GM12878 (cell line): ENCODE measurements at regions not wholly inside any gene's neighbourhood (a gene's known extent, or its start where the extent isn't known, plus 50 kb on each side); places are given as distances from the start of the nearest gene placed in this dataset.

Source experiments
- ATAC-seq: fragments of 200-7000 bp; cut with Tn5 transposase; 3 replicates; pipeline ENCODE4 v1.9.1; 2020; ENCODE audit warnings: mild to moderate bottlenecking, moderate library complexity
- BruUV-seq: library from RNA; stranded (reverse); fragments of 400-500 nt; replicated peaks from 2 replicates; lab custom pipeline; 2021; lab: Mats Ljungman, UMichigan
- CTCF ChIA-PET: fragments of 300-600 bp; sonication (Branson Sonifier 250); formaldehyde crosslinking; extraction: SDS; loops from one replicate; lab custom pipeline; 2021; ENCODE audit warnings: inconsistent platforms; lab: Yijun Ruan, JAX
- POLR2A ChIA-PET: fragments of 350-600 bp; formaldehyde crosslinking; extraction: SDS; loops from one replicate; lab custom pipeline; 2021; ENCODE audit warnings: inconsistent platforms; lab: Charles Lee
- RAD21 ChIA-PET: fragments of 300-600 bp; sonication (Branson Sonifier 250); formaldehyde crosslinking; loops from one replicate; lab custom pipeline; 2023; ENCODE audit warnings: antibody characterized with exemption; ENCODE audit not compliant: unreplicated experiment; lab: Charles Lee
- SMC1A ChIA-PET: fragments of 300-600 bp; sonication (Branson Sonifier 250); formaldehyde crosslinking; loops from one replicate; lab custom pipeline; 2023; ENCODE audit not compliant: unreplicated experiment, uncharacterized antibody; lab: Charles Lee
- DNase-seq: peaks from one replicate; pipeline ENCODE4 v3.0.0-alpha.2; 2011; ENCODE audit warnings: low read depth, low spot score
- FAIRE-seq: peaks from 3 replicates; lab custom pipeline; 2011; peaks lifted over from hg19 to GRCh38; lab: Jason Lieb, UNC
- H2AFZ ChIP-seq: 2 replicates; pipeline ENCODE4 v1.6.0; 2011; ENCODE audit warnings: low read depth, low read length, control low read depth; ENCODE audit not compliant: control insufficient read depth
- H3K27ac ChIP-seq: 2 replicates; pipeline ENCODE4 v1.5.1; 2011; ENCODE audit warnings: control low read depth; ENCODE audit not compliant: control insufficient read depth, insufficient read depth
- H3K27me3 ChIP-seq, 2 experiments: replicated peaks in 1 of 2; 2 replicates each; pipeline versions ENCODE4 v1.6.0 to v1.6.1; 2011; ENCODE audit warnings: low read length in 1 of 2; ENCODE audit not compliant: control insufficient read depth in 2 of 2, insufficient read depth in 2 of 2
- H3K36me3 ChIP-seq, 2 experiments: 2 replicates each; pipeline ENCODE4 v1.5.1; 2011; ENCODE audit warnings: low read length in 1 of 2; ENCODE audit not compliant: control insufficient read depth in 2 of 2, insufficient read depth in 2 of 2
- H3K4me1 ChIP-seq: 2 replicates; pipeline ENCODE4 v1.6.1; 2011; ENCODE audit warnings: mild to moderate bottlenecking, low read length, moderate library complexity, mixed read lengths; ENCODE audit not compliant: control insufficient read depth, insufficient read depth
- H3K4me2 ChIP-seq: 2 replicates; pipeline ENCODE4 v1.6.0; 2011; ENCODE audit warnings: control low read depth; ENCODE audit not compliant: control insufficient read depth, insufficient read depth
- H3K4me3 ChIP-seq: fragments of 200-600 bp; sonication (generic); 2 replicates; pipeline ENCODE4 v1.5.1; 2016
- H3K79me2 ChIP-seq: 2 replicates; pipeline ENCODE4 v1.6.0; 2011; ENCODE audit warnings: low read length; ENCODE audit not compliant: control insufficient read depth, insufficient read depth
- H3K9ac ChIP-seq: 2 replicates; pipeline ENCODE4 v1.8.0; 2011; ENCODE audit warnings: low read length, control low read depth, mixed read lengths; ENCODE audit not compliant: control insufficient read depth, insufficient read depth
- H3K9me3 ChIP-seq: replicated peaks from 3 replicates; pipeline ENCODE4 v1.5.1; 2011; ENCODE audit warnings: mild to moderate bottlenecking, low read length; ENCODE audit not compliant: control insufficient read depth, insufficient read depth
- H4K20me1 ChIP-seq: 2 replicates; pipeline ENCODE4 v1.6.0; 2011; ENCODE audit not compliant: control insufficient read depth, insufficient read depth
- KDM1A ChIP-seq: fragments of 200-600 bp; sonication (generic); IDR thresholded peaks from 2 replicates; pipeline ENCODE4 v1.6.1; 2016; ENCODE audit warnings: borderline replicate concordance
- NR2F1 ChIP-seq: fragments of 450-650 bp; conservative IDR thresholded peaks from 2 replicates; pipeline ENCODE4 v1.6.1; 2017; ENCODE audit warnings: mild to moderate bottlenecking
- SREBF1 ChIP-seq: IDR thresholded peaks from 2 replicates; pipeline ENCODE4 v1.6.1; 2012; ENCODE audit warnings: mild to moderate bottlenecking, low read length
- TBL1XR1 ChIP-seq: IDR thresholded peaks from 2 replicates; pipeline ENCODE4 v1.6.1; 2012; ENCODE audit warnings: low read depth, low read length, improper control_type of control experiment
- ZNF384 ChIP-seq: IDR thresholded peaks from 2 replicates; pipeline ENCODE4 v1.6.1; 2012; ENCODE audit warnings: low read depth, mild to moderate bottlenecking, low read length, improper control_type of control experiment, borderline replicate concordance
- ZNF622 ChIP-seq: fragments of 450-650 bp; IDR thresholded peaks from 2 replicates; pipeline ENCODE4 v1.6.1; 2017; ENCODE audit warnings: mild to moderate bottlenecking, inconsistent platforms
- ZSCAN29 ChIP-seq: fragments of 450-650 bp; IDR thresholded peaks from 2 replicates; pipeline ENCODE4 v1.6.1; 2017; ENCODE audit warnings: mild to moderate bottlenecking, moderate library complexity
- WGBS: methylation state at CpG from one replicate; pipeline ENCODE4 v1.1.6; 2016; ENCODE audit warnings: low lambda C conversion rate; ENCODE audit not compliant: insufficient replicate concordance, insufficient coverage; ENCODE audit errors: missing lambda C conversion rate; 5-methylcytosine and 5-hydroxymethylcytosine counted together
- in situ Hi-C: fragments of 300-500 bp; cut with MboI; formaldehyde crosslinking; loops from 9 replicates; pipeline ENCODE4 v1.14.3; 2018; ENCODE audit warnings: mixed read lengths
- intact Hi-C: fragments of 100-400 bp; cut with micrococcal nuclease; formaldehyde crosslinking; loops from one replicate; pipeline ENCODE4 v1.14.2; 2022; ENCODE audit not compliant: unreplicated experiment
- TF ChIP-seq, protein P1 (sequence below): fragments of 450-650 bp; IDR thresholded peaks from 2 replicates; pipeline ENCODE4 v1.6.1; 2017; ENCODE audit warnings: low read depth, mild to moderate bottlenecking, moderate library complexity
- TF ChIP-seq, protein P2 (sequence below): fragments of 150-350 bp; IDR thresholded peaks from 2 replicates; pipeline ENCODE4 v1.6.1; 2014; ENCODE audit warnings: mild to moderate bottlenecking, low read depth, low read length
- TF ChIP-seq, protein P3 (sequence below): fragments of 450-650 bp; IDR thresholded peaks from 2 replicates; pipeline ENCODE4 v1.6.1; 2018; ENCODE audit warnings: mild to moderate bottlenecking, low read depth, moderate library complexity; ENCODE audit not compliant: partially characterized antibody

DNA sequence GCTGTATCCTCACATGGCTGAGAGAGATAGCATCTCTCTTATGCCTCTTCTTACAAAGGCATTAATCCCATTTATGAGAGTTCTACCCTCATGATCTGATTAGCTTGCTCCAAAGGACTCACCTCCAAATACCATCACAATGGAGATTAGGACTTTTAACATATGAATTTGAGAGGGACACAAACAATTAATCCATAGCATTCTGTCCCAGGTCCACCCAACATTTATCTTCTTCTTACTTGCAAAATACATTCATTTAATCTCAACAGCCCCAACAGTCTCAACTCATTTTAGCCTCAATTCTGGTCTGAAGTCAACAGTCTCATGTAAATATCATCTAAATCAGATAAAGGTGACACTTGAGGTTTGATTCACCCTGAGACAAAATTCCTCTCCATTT is 555.4 kb downstream of the RAB28 start:
- TF ChIP-seq SREBF1 (no peak), TBL1XR1 (no peak)
- Histone ChIP-seq H2AFZ (no peak overlapping the region), H3K27me3 (no peaks in the 10 kb centered on the region), H3K36me3 (no peaks in the 10 kb centered on the region), H3K4me3 (no peak overlapping the region), H3K27ac (no peak overlapping the region), H4K20me1 (no peaks in the 10 kb centered on the region), H3K9ac (no peak overlapping the region), H3K9me3 (no peaks in the 10 kb centered on the region), H3K4me1 (no peaks in the 10 kb centered on the region), H3K4me2 (no peak overlapping the region), H3K79me2 (no peaks in the 10 kb centered on the region)
- no TSS peak for BruUV-seq
- ChIA-PET POLR2A (no interaction called here), CTCF (no interaction called here), SMC1A (no interaction called here), RAD21 (no interaction called here)
- DNase-seq (no peak), FAIRE-seq (no peak), ATAC-seq (no peak)
- in situ Hi-C loops (no loop called here), intact Hi-C loops (loop anchor here (5.0 kb wide), 1 partner anchor 599 kb away; no protein-coding TSS in a partner anchor)

DNA sequence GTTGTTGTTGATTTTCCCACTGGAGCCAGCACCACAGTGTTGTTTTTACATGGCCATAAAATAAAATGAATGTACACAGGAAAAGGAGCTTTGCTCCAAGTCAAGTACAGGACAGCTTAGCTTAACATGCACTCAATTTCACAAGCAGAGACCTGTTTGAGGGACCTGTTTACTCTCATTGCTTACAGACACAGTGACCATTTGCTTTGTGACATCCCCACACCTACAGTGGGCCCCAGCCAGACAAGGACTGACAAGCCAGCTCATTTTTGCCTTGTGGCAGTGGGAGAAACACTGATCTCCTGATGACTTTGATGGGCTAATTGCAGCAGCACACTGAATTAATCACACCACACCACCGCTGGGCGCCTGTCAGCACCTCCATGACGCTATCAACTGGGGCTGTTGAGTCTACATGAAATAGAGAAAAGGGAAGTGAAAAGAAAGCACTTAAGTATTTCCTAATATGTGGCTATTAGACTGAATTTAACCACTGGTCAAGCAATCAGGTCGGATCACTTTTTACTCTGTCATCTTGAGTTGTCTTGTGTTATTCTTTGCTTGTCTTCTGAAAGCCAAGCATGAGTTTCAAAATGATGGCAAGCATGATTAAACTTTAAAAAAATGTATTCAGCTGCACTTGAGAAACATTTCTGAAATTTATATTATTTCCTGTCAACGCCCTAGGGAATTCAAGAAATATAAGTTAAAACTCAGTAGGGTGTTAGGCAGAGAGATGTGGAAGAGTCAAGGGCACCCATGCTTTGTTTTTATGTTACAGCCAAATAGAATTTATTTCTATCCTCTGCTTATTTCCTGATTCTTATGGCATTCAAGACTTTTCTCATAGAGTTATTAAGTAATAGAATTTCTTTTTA is 557.7 kb downstream of the RAB28 start:
- no peak overlapping the region for H3K4me2 ChIP-seq
- in situ Hi-C loops (no loop called here), intact Hi-C loops (loop anchor here (5.0 kb wide), 1 partner anchor 601 kb away; no protein-coding TSS in a partner anchor)
- no peaks in the 10 kb centered on the region for H4K20me1 ChIP-seq
- H3K27ac ChIP-seq: no peak overlapping the region
- ChIA-PET RAD21 (no interaction called here), SMC1A (interaction anchor here (1.8 kb wide), 1 partner anchor 8 kb away, joined by 6 read pairs; no protein-coding TSS in a partner anchor), POLR2A (no interaction called here), CTCF (no interaction called here)
- BruUV-seq: no TSS peak
- FAIRE-seq: no peak
- H3K9me3 ChIP-seq: no peaks in the 10 kb centered on the region
- H3K4me1 ChIP-seq: no peaks in the 10 kb centered on the region
- H3K79me2 ChIP-seq: no peaks in the 10 kb centered on the region
- peak; percentile 97 for ATAC-seq
- H3K9ac ChIP-seq: no peak overlapping the region
- H3K27me3 ChIP-seq: no peaks in the 10 kb centered on the region
- DNase-seq: peak; percentile 11
- no peak overlapping the region for H3K4me3 ChIP-seq
- under 1% methylated on average over 5 of the region's 5 CpGs for WGBS
- no peak overlapping the region for H2AFZ ChIP-seq
- H3K36me3 ChIP-seq: no peaks in the 10 kb centered on the region
- TF ChIP-seq, protein P1, sequence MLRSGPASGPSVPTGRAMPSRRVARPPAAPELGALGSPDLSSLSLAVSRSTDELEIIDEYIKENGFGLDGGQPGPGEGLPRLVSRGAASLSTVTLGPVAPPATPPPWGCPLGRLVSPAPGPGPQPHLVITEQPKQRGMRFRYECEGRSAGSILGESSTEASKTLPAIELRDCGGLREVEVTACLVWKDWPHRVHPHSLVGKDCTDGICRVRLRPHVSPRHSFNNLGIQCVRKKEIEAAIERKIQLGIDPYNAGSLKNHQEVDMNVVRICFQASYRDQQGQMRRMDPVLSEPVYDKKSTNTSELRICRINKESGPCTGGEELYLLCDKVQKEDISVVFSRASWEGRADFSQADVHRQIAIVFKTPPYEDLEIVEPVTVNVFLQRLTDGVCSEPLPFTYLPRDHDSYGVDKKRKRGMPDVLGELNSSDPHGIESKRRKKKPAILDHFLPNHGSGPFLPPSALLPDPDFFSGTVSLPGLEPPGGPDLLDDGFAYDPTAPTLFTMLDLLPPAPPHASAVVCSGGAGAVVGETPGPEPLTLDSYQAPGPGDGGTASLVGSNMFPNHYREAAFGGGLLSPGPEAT: no peak
- TF ChIP-seq ZSCAN29 (peak; percentile 5; the same call in 1 of the 2 replicates), KDM1A (no peak), ZNF384 (peak; percentile 46; the same call in 1 of the 2 replicates), NR2F1 (peak; percentile 47; the same call in 1 of the 2 replicates), ZNF622 (no peak)
- TF ChIP-seq, protein P2, sequence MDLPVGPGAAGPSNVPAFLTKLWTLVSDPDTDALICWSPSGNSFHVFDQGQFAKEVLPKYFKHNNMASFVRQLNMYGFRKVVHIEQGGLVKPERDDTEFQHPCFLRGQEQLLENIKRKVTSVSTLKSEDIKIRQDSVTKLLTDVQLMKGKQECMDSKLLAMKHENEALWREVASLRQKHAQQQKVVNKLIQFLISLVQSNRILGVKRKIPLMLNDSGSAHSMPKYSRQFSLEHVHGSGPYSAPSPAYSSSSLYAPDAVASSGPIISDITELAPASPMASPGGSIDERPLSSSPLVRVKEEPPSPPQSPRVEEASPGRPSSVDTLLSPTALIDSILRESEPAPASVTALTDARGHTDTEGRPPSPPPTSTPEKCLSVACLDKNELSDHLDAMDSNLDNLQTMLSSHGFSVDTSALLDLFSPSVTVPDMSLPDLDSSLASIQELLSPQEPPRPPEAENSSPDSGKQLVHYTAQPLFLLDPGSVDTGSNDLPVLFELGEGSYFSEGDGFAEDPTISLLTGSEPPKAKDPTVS: no peak
- TF ChIP-seq, protein P3, sequence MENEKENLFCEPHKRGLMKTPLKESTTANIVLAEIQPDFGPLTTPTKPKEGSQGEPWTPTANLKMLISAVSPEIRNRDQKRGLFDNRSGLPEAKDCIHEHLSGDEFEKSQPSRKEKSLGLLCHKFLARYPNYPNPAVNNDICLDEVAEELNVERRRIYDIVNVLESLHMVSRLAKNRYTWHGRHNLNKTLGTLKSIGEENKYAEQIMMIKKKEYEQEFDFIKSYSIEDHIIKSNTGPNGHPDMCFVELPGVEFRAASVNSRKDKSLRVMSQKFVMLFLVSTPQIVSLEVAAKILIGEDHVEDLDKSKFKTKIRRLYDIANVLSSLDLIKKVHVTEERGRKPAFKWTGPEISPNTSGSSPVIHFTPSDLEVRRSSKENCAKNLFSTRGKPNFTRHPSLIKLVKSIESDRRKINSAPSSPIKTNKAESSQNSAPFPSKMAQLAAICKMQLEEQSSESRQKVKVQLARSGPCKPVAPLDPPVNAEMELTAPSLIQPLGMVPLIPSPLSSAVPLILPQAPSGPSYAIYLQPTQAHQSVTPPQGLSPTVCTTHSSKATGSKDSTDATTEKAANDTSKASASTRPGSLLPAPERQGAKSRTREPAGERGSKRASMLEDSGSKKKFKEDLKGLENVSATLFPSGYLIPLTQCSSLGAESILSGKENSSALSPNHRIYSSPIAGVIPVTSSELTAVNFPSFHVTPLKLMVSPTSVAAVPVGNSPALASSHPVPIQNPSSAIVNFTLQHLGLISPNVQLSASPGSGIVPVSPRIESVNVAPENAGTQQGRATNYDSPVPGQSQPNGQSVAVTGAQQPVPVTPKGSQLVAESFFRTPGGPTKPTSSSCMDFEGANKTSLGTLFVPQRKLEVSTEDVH: no peak
